Neural crest cell (in vitro differentiated cells): ENCODE measurements at regions not wholly inside any gene's neighbourhood (a gene's known extent, or its start where the extent isn't known, plus 50 kb on each side); places are given as distances from the start of the nearest gene placed in this dataset.

Experiments used
- DNase-seq: peaks from one replicate; pipeline ENCODE4 v3.0.0; 2021; ENCODE audit warnings: low read depth, mixed read lengths, low spot score
- H3K27ac Mint-ChIP-seq: one replicate; pipeline ENCODE4 v1.8.0; 2021; ENCODE audit warnings: mild to moderate bottlenecking, mixed read lengths; ENCODE audit not compliant: unreplicated experiment
- H3K27me3 Mint-ChIP-seq: 2 replicates; pipeline ENCODE4 v1.8.0; 2021; ENCODE audit warnings: low read depth, mild to moderate bottlenecking, mixed read lengths
- H3K36me3 Mint-ChIP-seq: 2 replicates; pipeline ENCODE4 v1.8.0; 2021; ENCODE audit warnings: low read depth, mild to moderate bottlenecking, mixed read lengths
- H3K4me1 Mint-ChIP-seq: 2 replicates; pipeline ENCODE4 v1.8.0; 2021; ENCODE audit warnings: mixed read lengths
- H3K4me3 Mint-ChIP-seq: one replicate; pipeline ENCODE4 v1.8.0; 2021; ENCODE audit warnings: mild to moderate bottlenecking, mixed read lengths
- H3K9me3 Mint-ChIP-seq: 2 replicates; pipeline ENCODE4 v1.8.0; 2021; ENCODE audit warnings: mixed read lengths
- CTCF ChIP-seq: fragments of 200-600 bp; sonication (generic); conservative IDR thresholded peaks from 2 replicates; pipeline ENCODE4 v1.5.0; 2021; ENCODE audit warnings: antibody characterized with exemption, mild to moderate bottlenecking

GRCh38 chr6:15949982-15950381 is 178.9 kb upstream of the MYLIP start:
- no peak for TF ChIP-seq CTCF
- Mint-ChIP-seq H3K4me3 (no peak overlapping the region), H3K27me3 (no peaks in the 10 kb centered on the region), H3K27ac (no peak overlapping the region), H3K4me1 (peaks cover 27% of the 10 kb centered on the region), H3K9me3 (no peaks in the 10 kb centered on the region), H3K36me3 (no peaks in the 10 kb centered on the region)
- DNase-seq: no peak

- Mint-ChIP-seq H3K27ac (no peak overlapping the region), H3K4me3 (no peak overlapping the region), H3K27me3 (no peaks in the 10 kb centered on the region), H3K4me1 (peaks cover 27% of the 10 kb centered on the region), H3K9me3 (no peaks in the 10 kb centered on the region), H3K36me3 (no peaks in the 10 kb centered on the region)
- TF ChIP-seq CTCF: no peak
- no peak for DNase-seq
These were observed 179.7 kb upstream of the MYLIP start for GRCh38 chr6:15948930-15949900.

DNA sequence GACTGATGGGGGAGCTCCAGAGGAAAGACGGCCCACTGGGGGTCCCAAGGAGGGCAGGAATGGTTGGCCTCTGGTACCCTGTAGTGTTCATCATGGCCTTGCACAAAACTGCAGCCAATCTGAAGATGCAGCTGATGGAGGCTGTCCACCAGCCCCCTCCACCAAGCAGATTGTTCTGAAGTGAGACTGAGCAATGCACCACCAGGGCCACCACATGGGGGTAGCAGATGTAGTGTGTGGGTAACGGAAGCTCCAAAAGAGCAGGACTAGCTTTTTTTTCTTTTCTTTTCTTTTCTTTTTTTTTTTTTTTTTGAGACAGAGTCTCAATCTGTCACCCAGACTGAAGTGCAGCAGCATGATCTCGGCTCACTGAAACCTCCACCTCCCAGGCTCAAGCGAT is 181.0 kb upstream of the MYLIP start:
- TF ChIP-seq CTCF: no peak
- Mint-ChIP-seq H3K27ac (no peak overlapping the region), H3K9me3 (no peaks in the 10 kb centered on the region), H3K36me3 (no peaks in the 10 kb centered on the region), H3K4me3 (no peak overlapping the region), H3K27me3 (no peaks in the 10 kb centered on the region), H3K4me1 (peaks cover 16% of the 10 kb centered on the region)
- DNase-seq: no peak

GRCh38 chr6:15947436-15947835 is 181.4 kb upstream of the MYLIP start:
- no peak for TF ChIP-seq CTCF
- Mint-ChIP-seq H3K4me1 (peaks cover 11% of the 10 kb centered on the region), H3K27me3 (no peaks in the 10 kb centered on the region), H3K9me3 (no peaks in the 10 kb centered on the region), H3K4me3 (no peak overlapping the region), H3K36me3 (no peaks in the 10 kb centered on the region), H3K27ac (no peak overlapping the region)
- DNase-seq: no peak

DNA sequence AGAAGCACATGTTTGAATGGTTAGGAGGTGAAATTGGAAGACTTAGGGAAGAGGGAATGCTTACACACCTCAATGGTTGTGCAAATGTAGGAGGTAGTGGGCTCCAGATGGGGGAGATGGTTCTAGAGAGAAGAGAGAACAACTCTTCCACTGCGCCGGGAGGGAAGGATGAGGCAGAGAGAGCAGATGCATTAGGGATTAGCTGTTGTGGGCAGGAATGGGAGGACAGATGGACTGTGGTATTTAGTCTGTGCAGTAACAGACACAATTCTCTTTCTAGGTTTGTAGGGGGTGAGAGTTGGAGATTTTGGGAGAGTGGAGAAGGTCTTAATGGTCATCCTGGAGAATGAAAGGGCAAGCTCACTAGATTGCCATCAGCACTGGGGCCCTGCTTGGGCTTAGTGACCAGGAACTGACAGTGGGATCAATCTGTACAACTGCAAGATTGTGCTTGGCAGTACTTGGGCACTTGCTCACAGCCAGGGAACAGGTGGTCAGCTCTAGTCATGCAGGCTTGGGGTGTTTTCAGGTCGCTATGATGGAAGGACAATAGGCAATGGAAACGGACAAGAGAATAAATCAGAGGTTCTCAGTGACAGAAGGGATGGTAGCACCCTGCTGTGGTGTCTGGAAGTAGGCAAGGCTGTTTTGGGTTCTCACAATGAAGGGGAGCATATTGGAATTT is 182.0 kb upstream of the MYLIP start:
- Mint-ChIP-seq H3K9me3 (no peaks in the 10 kb centered on the region), H3K27me3 (no peaks in the 10 kb centered on the region), H3K4me1 (peaks cover 8% of the 10 kb centered on the region), H3K4me3 (no peak overlapping the region), H3K36me3 (no peaks in the 10 kb centered on the region), H3K27ac (no peak overlapping the region)
- no peak for TF ChIP-seq CTCF
- DNase-seq: no peak
